Neuronal stem cell (in vitro differentiated cells): ENCODE measurements at regions not wholly inside any gene's neighbourhood (a gene's known extent, or its start where the extent isn't known, plus 50 kb on each side); places are given as distances from the start of the nearest gene placed in this dataset.

ENCODE experiments used
- DNase-seq: peaks from one replicate; pipeline ENCODE4 v3.0.0-alpha.2; 2013; ENCODE audit warnings: low spot score
- H2AFZ ChIP-seq: one replicate; pipeline ENCODE4 v1.6.1; 2013; ENCODE audit warnings: mild to moderate bottlenecking, low read length, inconsistent platforms
- H2AK5ac ChIP-seq: 2 replicates; pipeline ENCODE4 v1.6.1; 2013; ENCODE audit warnings: low read depth, mild to moderate bottlenecking, inconsistent platforms, low read length, moderate library complexity, mixed read lengths
- H2BK120ac ChIP-seq: 2 replicates; pipeline ENCODE4 v1.6.1; 2013; ENCODE audit warnings: low read depth, mild to moderate bottlenecking, inconsistent platforms, low read length, moderate library complexity, mixed read lengths
- H2BK12ac ChIP-seq: one replicate; pipeline ENCODE4 v1.6.1; 2013; ENCODE audit warnings: low read length, inconsistent platforms
- H2BK15ac ChIP-seq: 2 replicates; pipeline ENCODE4 v1.6.1; 2013; ENCODE audit warnings: mild to moderate bottlenecking, low read length, inconsistent platforms, mixed read lengths
- H2BK5ac ChIP-seq: one replicate; pipeline ENCODE4 v1.6.1; 2013; ENCODE audit warnings: inconsistent platforms, mild to moderate bottlenecking, low read length, moderate library complexity
- H3K14ac ChIP-seq: one replicate; pipeline ENCODE4 v1.6.1; 2013; ENCODE audit warnings: low read length, inconsistent platforms
- H3K18ac ChIP-seq: 2 replicates; pipeline ENCODE4 v1.6.1; 2013; ENCODE audit warnings: low read length, inconsistent platforms
- H3K23ac ChIP-seq: 2 replicates; pipeline ENCODE4 v1.6.1; 2013; ENCODE audit warnings: low read depth, mild to moderate bottlenecking, mixed read lengths, low read length, inconsistent platforms; ENCODE audit not compliant: poor library complexity
- H3K27ac ChIP-seq: replicated peaks from 3 replicates; pipeline ENCODE4 v1.5.1; 2013; ENCODE audit warnings: low read length, inconsistent platforms
- H3K27me3 ChIP-seq, 3 experiments: 2 replicates each; pipeline ENCODE4 v1.6.1; 2013; ENCODE audit warnings: low read length in 3 of 3, mild to moderate bottlenecking in 2 of 3, inconsistent platforms in 1 of 3, low read depth in 1 of 3, mixed read lengths in 1 of 3, moderate library complexity in 1 of 3; ENCODE audit not compliant: control insufficient read depth in 3 of 3, insufficient read depth in 3 of 3
- H3K36me3 ChIP-seq, 2 donors: replicated peaks in 1 of 2; 2 replicates each; pipeline ENCODE4 v1.6.1; 2013; ENCODE audit warnings: low read length in 2 of 2; ENCODE audit not compliant: control insufficient read depth in 2 of 2, insufficient read depth in 2 of 2
- H3K4ac ChIP-seq: 2 replicates; pipeline ENCODE4 v1.6.1; 2013; ENCODE audit warnings: inconsistent platforms, mild to moderate bottlenecking, low read length, moderate library complexity
- H3K4me1 ChIP-seq, 2 donors: 1 replicate in 1 of 2; 2 replicates in 1 of 2; pipeline ENCODE4 v1.6.1; 2013; ENCODE audit warnings: low read length in 2 of 2, low read depth in 1 of 2; ENCODE audit not compliant: control insufficient read depth in 2 of 2, insufficient read depth in 1 of 2
- H3K4me2 ChIP-seq: one replicate; pipeline ENCODE4 v1.6.1; 2013; ENCODE audit warnings: mild to moderate bottlenecking, low read length, inconsistent platforms; ENCODE audit not compliant: insufficient read depth, poor library complexity, severe bottlenecking
- H3K4me3 ChIP-seq, 2 donors: 2 replicates each; pipeline ENCODE4 v1.5.1; 2013; ENCODE audit warnings: low read length in 2 of 2, mild to moderate bottlenecking in 2 of 2, inconsistent platforms in 1 of 2, moderate library complexity in 1 of 2
- H3K79me1 ChIP-seq: one replicate; pipeline ENCODE4 v1.6.1; 2013; ENCODE audit warnings: low read depth, mild to moderate bottlenecking, inconsistent platforms, low read length, moderate library complexity
- H3K9ac ChIP-seq: one replicate; pipeline ENCODE4 v1.6.1; 2013; ENCODE audit warnings: mild to moderate bottlenecking, low read depth, low read length, inconsistent platforms; ENCODE audit not compliant: poor library complexity
- H3K9me3 ChIP-seq, 2 donors: replicated peaks in 1 of 2; 2 replicates each; pipeline versions ENCODE3 to v1.6.1; 2013; ENCODE audit warnings: low read length in 2 of 2, mild to moderate bottlenecking in 2 of 2, inconsistent platforms in 1 of 2, low read depth in 1 of 2, mixed read lengths in 1 of 2, moderate library complexity in 1 of 2; ENCODE audit not compliant: control insufficient read depth in 2 of 2, insufficient read depth in 1 of 2
- H4K8ac ChIP-seq: one replicate; pipeline ENCODE4 v1.6.1; 2013; ENCODE audit warnings: low read depth, mild to moderate bottlenecking, inconsistent platforms, low read length, moderate library complexity
- H4K91ac ChIP-seq: one replicate; pipeline ENCODE4 v1.6.1; 2013; ENCODE audit warnings: low read length, low read depth, mild to moderate bottlenecking, inconsistent platforms; ENCODE audit not compliant: poor library complexity
- WGBS, 2 donors: extraction: QIAGEN DNeasy Blood & Tissue Kit; methylation state at CpG; one replicate each; pipeline ENCODE4 v1.1.7; 2013; ENCODE audit warnings: missing lambda C conversion rate in 2 of 2, mixed read lengths in 1 of 2; ENCODE audit not compliant: insufficient read length in 2 of 2, insufficient replicate concordance in 1 of 2; ENCODE audit errors: extremely low coverage in 2 of 2; 5-methylcytosine and 5-hydroxymethylcytosine counted together

GRCh38 chr7:40965016-40965415 is 737.9 kb downstream of the INHBA start:
- no peak overlapping the region for H3K4me2 ChIP-seq
- no peak overlapping the region for H2BK12ac ChIP-seq
- WGBS, 2 donors = no CpG with 5 or more reads among the region's 1 CpG

DNA sequence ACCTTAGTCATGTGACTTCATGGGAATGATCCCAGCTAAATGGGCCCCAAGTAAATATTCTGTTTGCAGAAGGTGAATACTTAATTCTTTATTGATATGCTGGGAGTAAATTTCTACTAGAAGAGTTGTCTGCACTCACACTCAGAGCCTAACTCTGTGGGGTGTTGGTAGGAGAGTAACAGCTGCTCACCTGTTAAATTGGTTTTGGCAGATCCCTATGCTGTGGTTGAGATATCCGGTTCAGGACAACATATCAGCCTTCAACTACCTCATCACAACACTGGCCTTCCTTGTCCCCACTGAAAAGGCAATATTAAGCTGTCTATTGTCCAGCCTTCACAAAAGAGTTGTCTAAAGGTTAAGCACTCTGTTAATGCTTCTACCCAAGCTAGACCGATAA is 738.3 kb downstream of the INHBA start:
- Histone ChIP-seq H3K4me3 (no peak overlapping the region), H3K36me3 (no peaks in the 10 kb centered on the region), H3K23ac (no peak overlapping the region), H3K4ac (no peak overlapping the region), H3K9me3 (no peaks in the 10 kb centered on the region), H3K14ac (no peak overlapping the region), H3K27ac (no peak overlapping the region), H3K4me2 (no peak overlapping the region), H2AK5ac (no peak overlapping the region), H3K9ac (no peak overlapping the region), H3K27me3 (no peaks in the 10 kb centered on the region), H2BK5ac (no peak overlapping the region), H4K91ac (no peak overlapping the region), H2BK12ac (no peak overlapping the region), H3K4me1 (peaks cover 2 to 7% of the 10 kb centered on the region in 2 donors), H2BK15ac (no peak overlapping the region), H3K18ac (no peak overlapping the region), H2BK120ac (no peak overlapping the region), H4K8ac (no peak overlapping the region), H2AFZ (peak overlapping the region; percentile 25), H3K79me1 (no peaks in the 10 kb centered on the region)
- DNase-seq = no peak
- WGBS, 2 donors = no CpG with 5 or more reads among the region's 2 CpGs

More at GRCh38 chr7:40965016-40965415, 737.9 kb downstream of the INHBA start:
- H2AFZ ChIP-seq = peak overlapping the region; percentile 25
- no peak for DNase-seq
- H3K4me1 ChIP-seq = peaks cover 2 to 7% of the 10 kb centered on the region in 2 donors
- H3K9ac ChIP-seq = no peak overlapping the region
- no peak overlapping the region for H4K8ac ChIP-seq
- no peak overlapping the region for H3K14ac ChIP-seq
- no peaks in the 10 kb centered on the region for H3K9me3 ChIP-seq
- no peak overlapping the region for H2BK5ac ChIP-seq
- no peak overlapping the region for H3K18ac ChIP-seq
- no peaks in the 10 kb centered on the region for H3K27me3 ChIP-seq
- no peaks in the 10 kb centered on the region for H3K36me3 ChIP-seq
- no peaks in the 10 kb centered on the region for H3K79me1 ChIP-seq
- no peak overlapping the region for H3K23ac ChIP-seq
- H4K91ac ChIP-seq = no peak overlapping the region
- H3K4ac ChIP-seq = no peak overlapping the region
- H2BK15ac ChIP-seq = no peak overlapping the region
- H2BK120ac ChIP-seq = no peak overlapping the region
- no peak overlapping the region for H3K4me3 ChIP-seq
- H2AK5ac ChIP-seq = no peak overlapping the region
- no peak overlapping the region for H3K27ac ChIP-seq

DNA sequence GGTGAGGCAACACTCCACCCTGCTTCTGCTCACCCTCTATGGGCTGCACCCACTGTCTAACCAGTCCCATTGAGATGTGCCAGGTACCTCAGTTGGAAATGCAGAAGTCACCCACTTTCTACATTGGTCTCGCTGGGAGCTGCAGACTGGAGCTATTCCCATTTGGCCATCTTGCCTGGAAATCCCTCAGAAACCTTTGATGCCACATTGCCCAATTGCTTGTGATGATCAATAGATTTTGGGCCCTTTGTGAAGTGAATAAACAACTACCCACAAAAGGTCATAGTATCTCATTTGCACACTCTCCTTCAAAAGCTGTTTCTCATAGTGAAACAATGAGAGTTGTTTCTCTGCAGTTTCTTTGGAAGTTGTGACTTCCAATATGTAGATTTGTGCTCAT is 742.9 kb downstream of the INHBA start:
- H2BK120ac ChIP-seq = no peak overlapping the region
- H4K8ac ChIP-seq = no peak overlapping the region
- H3K9me3 ChIP-seq = no peaks in the 10 kb centered on the region
- no peaks in the 10 kb centered on the region for H3K36me3 ChIP-seq
- H2BK15ac ChIP-seq = no peak overlapping the region
- H3K27me3 ChIP-seq = no peaks in the 10 kb centered on the region
- no peak overlapping the region for H2AFZ ChIP-seq
- no peak overlapping the region for H3K4ac ChIP-seq
- H2BK5ac ChIP-seq = no peak overlapping the region
- H2BK12ac ChIP-seq = no peak overlapping the region
- WGBS, 2 donors = no CpG with 5 or more reads among the region's 1 CpG
- H3K23ac ChIP-seq = no peak overlapping the region
- H3K4me1 ChIP-seq = peaks cover 2 to 4% of the 10 kb centered on the region in 2 donors
- H3K9ac ChIP-seq = no peak overlapping the region
- no peak for DNase-seq
- H3K4me2 ChIP-seq = no peak overlapping the region
- peak overlapping the region; percentile 57 for H3K18ac ChIP-seq
- H3K79me1 ChIP-seq = no peaks in the 10 kb centered on the region
- no peak overlapping the region for H3K14ac ChIP-seq
- no peak overlapping the region for H3K4me3 ChIP-seq
- no peak overlapping the region for H2AK5ac ChIP-seq
- H3K27ac ChIP-seq = no peak overlapping the region
- no peak overlapping the region for H4K91ac ChIP-seq

- Histone ChIP-seq H3K9ac (no peak overlapping the region), H3K23ac (no peak overlapping the region), H3K36me3 (no peaks in the 10 kb centered on the region), H3K4me3 (no peak overlapping the region), H3K9me3 (peaks cover 8 to 10% of the 10 kb centered on the region in 2 donors), H2BK12ac (no peak overlapping the region), H2AK5ac (no peak overlapping the region), H3K4me2 (no peak overlapping the region), H3K79me1 (no peaks in the 10 kb centered on the region), H2BK15ac (no peak overlapping the region), H4K8ac (no peak overlapping the region), H3K4ac (no peak overlapping the region), H3K18ac (no peak overlapping the region), H3K4me1 (no peaks in the 10 kb centered on the region), H3K14ac (no peak overlapping the region), H3K27ac (no peak overlapping the region), H2BK120ac (no peak overlapping the region), H3K27me3 (no peaks in the 10 kb centered on the region), H4K91ac (no peak overlapping the region), H2AFZ (no peak overlapping the region), H2BK5ac (no peak overlapping the region)
- DNase-seq = no peak
- WGBS, 2 donors = no CpG with 5 or more reads among the region's 5 CpGs
Observed at GRCh38 chr7:40948239-40948638, 754.7 kb downstream of the INHBA start.
